ENCODE measurements at regions not wholly inside any gene's neighbourhood (a gene's known extent, or its start where the extent isn't known, plus 50 kb on each side); places are given as distances from the start of the nearest gene placed in this dataset.

GRCh38 chr11:39037611-39038010 lies 2421.8 kb downstream of the LRRC4C start:
- no peak for TF ChIP-seq CTCF (IDR thresholded peaks at IDR 0.05; ENCODE audit: low read depth, low read length)
- H3K4me3 ChIP-seq (ENCODE audit: low read depth, low read length): no peak overlapping the region

GRCh38 chr11:39036021-39036420 lies 2423.4 kb downstream of the LRRC4C start:
- TF ChIP-seq CTCF (IDR thresholded peaks at IDR 0.05; ENCODE audit: low read depth, low read length): no peak
- H3K4me3 ChIP-seq (ENCODE audit: low read depth, low read length): no peak overlapping the region

GRCh38 chr11:39021539-39021938 lies 2423.5 kb upstream of the RAG2 start:
- no peak for TF ChIP-seq CTCF (IDR thresholded peaks at IDR 0.05; ENCODE audit: low read depth, low read length)
- no peak overlapping the region for H3K4me3 ChIP-seq (ENCODE audit: low read depth, low read length)

- no peak for TF ChIP-seq CTCF (IDR thresholded peaks at IDR 0.05; ENCODE audit: low read depth, low read length)
- no peak overlapping the region for H3K4me3 ChIP-seq (ENCODE audit: low read depth, low read length)
Measured at GRCh38 chr11:39011797-39012196, 2413.8 kb upstream of the RAG2 start.

- H3K4me3 ChIP-seq (ENCODE audit: low read depth, low read length): no peak overlapping the region
- no peak for TF ChIP-seq CTCF (IDR thresholded peaks at IDR 0.05; ENCODE audit: low read depth, low read length)
Measured at GRCh38 chr11:38990841-38991240, 2392.8 kb upstream of the RAG2 start.

GRCh38 chr11:38990139-38990538 lies 2392.1 kb upstream of the RAG2 start:
- H3K4me3 ChIP-seq (ENCODE audit: low read depth, low read length): no peak overlapping the region
- no peak for TF ChIP-seq CTCF (IDR thresholded peaks at IDR 0.05; ENCODE audit: low read depth, low read length)

GRCh38 chr11:38988908-38989307 lies 2390.9 kb upstream of the RAG2 start:
- TF ChIP-seq CTCF (IDR thresholded peaks at IDR 0.05; ENCODE audit: low read depth, low read length): no peak

More at GRCh38 chr11:38988908-38989307, 2390.9 kb upstream of the RAG2 start:
- H3K4me3 ChIP-seq (ENCODE audit: low read depth, low read length): no peak overlapping the region

Measured in WI38 (cell line).